ENCODE measurements at regions not wholly inside any gene's neighbourhood (a gene's known extent, or its start where the extent isn't known, plus 50 kb on each side); places are given as distances from the start of the nearest gene placed in this dataset.

- H3K79me2 ChIP-seq (ENCODE audit: low read length), result no peaks in the 10 kb centered on the region
- H4K20me1 ChIP-seq (ENCODE audit: insufficient read depth, low read length), result no peaks in the 10 kb centered on the region
- H3K27me3 ChIP-seq (ENCODE audit: low read depth, low read length), result no peaks in the 10 kb centered on the region
- no peak overlapping the region for H2AFZ ChIP-seq (ENCODE audit: low read depth, low read length)
- no peak overlapping the region for H3K27ac ChIP-seq (ENCODE audit: low read length)
- no peak overlapping the region for H3K9ac ChIP-seq (ENCODE audit: low read length)
- H3K4me1 ChIP-seq (ENCODE audit: low read length), result no peaks in the 10 kb centered on the region
- no peaks in the 10 kb centered on the region for H3K36me3 ChIP-seq (replicated peaks; ENCODE audit: low read depth, low read length)
- H3K9me3 ChIP-seq (ENCODE audit: insufficient read depth, low read length), result no peaks in the 10 kb centered on the region
- no peak overlapping the region for H3K4me3 ChIP-seq (ENCODE audit: low read length)
- no peak overlapping the region for H3K4me2 ChIP-seq (ENCODE audit: low read length)
- TF ChIP-seq, protein P1, sequence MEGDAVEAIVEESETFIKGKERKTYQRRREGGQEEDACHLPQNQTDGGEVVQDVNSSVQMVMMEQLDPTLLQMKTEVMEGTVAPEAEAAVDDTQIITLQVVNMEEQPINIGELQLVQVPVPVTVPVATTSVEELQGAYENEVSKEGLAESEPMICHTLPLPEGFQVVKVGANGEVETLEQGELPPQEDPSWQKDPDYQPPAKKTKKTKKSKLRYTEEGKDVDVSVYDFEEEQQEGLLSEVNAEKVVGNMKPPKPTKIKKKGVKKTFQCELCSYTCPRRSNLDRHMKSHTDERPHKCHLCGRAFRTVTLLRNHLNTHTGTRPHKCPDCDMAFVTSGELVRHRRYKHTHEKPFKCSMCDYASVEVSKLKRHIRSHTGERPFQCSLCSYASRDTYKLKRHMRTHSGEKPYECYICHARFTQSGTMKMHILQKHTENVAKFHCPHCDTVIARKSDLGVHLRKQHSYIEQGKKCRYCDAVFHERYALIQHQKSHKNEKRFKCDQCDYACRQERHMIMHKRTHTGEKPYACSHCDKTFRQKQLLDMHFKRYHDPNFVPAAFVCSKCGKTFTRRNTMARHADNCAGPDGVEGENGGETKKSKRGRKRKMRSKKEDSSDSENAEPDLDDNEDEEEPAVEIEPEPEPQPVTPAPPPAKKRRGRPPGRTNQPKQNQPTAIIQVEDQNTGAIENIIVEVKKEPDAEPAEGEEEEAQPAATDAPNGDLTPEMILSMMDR (IDR thresholded peaks at IDR 0.05; ENCODE audit: low read depth, low read length), result no peak
- no peak for TF ChIP-seq EZH2phosphoT487 (IDR thresholded peaks at IDR 0.05; ENCODE audit: low read depth)
Measured at GRCh38 chr13:105997581-105998550, 537.6 kb downstream of the EFNB2 start.

- Histone ChIP-seq H3K4me2 (ENCODE audit: low read length) (no peak overlapping the region), H3K27ac (ENCODE audit: low read length) (no peak overlapping the region)
- TF ChIP-seq EZH2phosphoT487 (IDR thresholded peaks at IDR 0.05; ENCODE audit: low read depth), result no peak
- TF ChIP-seq, protein P1 (IDR thresholded peaks at IDR 0.05; ENCODE audit: low read depth, low read length), result no peak
Measured at GRCh38 chr13:105996391-105997025, 539.0 kb downstream of the EFNB2 start.

DNA sequence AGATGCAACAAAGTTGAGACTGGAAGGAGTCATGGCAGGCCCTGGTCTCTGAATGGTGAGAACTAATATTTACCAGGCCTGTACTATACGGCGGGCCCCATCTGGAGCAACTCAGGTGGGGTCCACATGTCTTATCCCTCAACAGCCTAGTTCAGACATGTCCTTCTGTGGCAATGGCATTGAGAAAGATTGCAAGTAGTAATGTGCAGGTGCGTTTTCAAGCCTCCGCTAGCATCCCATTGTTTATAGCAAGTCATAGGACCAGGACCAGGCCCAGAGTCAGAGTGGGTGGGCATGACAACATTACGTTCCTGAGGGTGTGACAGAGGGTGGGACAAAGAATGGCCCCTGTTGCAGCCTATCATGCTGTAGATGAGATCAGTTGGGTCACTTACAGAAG lies 541.1 kb downstream of the EFNB2 start:
- no peaks in the 10 kb centered on the region for H3K36me3 ChIP-seq (replicated peaks; ENCODE audit: low read depth, low read length)
- H3K4me3 ChIP-seq (ENCODE audit: low read length), result no peak overlapping the region
- no peak overlapping the region for H3K9ac ChIP-seq (ENCODE audit: low read length)
- H3K4me2 ChIP-seq (ENCODE audit: low read length), result no peak overlapping the region
- H3K9me3 ChIP-seq (ENCODE audit: insufficient read depth, low read length), result no peaks in the 10 kb centered on the region
- H3K27me3 ChIP-seq (ENCODE audit: low read depth, low read length), result no peaks in the 10 kb centered on the region
- no peak overlapping the region for H2AFZ ChIP-seq (ENCODE audit: low read depth, low read length)
- TF ChIP-seq EZH2phosphoT487 (IDR thresholded peaks at IDR 0.05; ENCODE audit: low read depth), result no peak
- TF ChIP-seq, protein P1 (IDR thresholded peaks at IDR 0.05; ENCODE audit: low read depth, low read length), result no peak
- no peaks in the 10 kb centered on the region for H3K79me2 ChIP-seq (ENCODE audit: low read length)
- H3K4me1 ChIP-seq (ENCODE audit: low read length), result no peaks in the 10 kb centered on the region
- no peak overlapping the region for H3K27ac ChIP-seq (ENCODE audit: low read length)
- H4K20me1 ChIP-seq (ENCODE audit: insufficient read depth, low read length), result no peaks in the 10 kb centered on the region

More at GRCh38 chr13:105996391-105997025, 539.0 kb downstream of the EFNB2 start:
- H3K4me3 ChIP-seq (ENCODE audit: low read length), result no peak overlapping the region
- no peaks in the 10 kb centered on the region for H3K4me1 ChIP-seq (ENCODE audit: low read length)
- H2AFZ ChIP-seq (ENCODE audit: low read depth, low read length), result no peak overlapping the region
- no peaks in the 10 kb centered on the region for H3K27me3 ChIP-seq (ENCODE audit: low read depth, low read length)
- H3K36me3 ChIP-seq (replicated peaks; ENCODE audit: low read depth, low read length), result no peaks in the 10 kb centered on the region
- H3K9ac ChIP-seq (ENCODE audit: low read length), result no peak overlapping the region
- no peaks in the 10 kb centered on the region for H3K79me2 ChIP-seq (ENCODE audit: low read length)
- H4K20me1 ChIP-seq (ENCODE audit: insufficient read depth, low read length), result no peaks in the 10 kb centered on the region
- no peaks in the 10 kb centered on the region for H3K9me3 ChIP-seq (ENCODE audit: insufficient read depth, low read length)

GRCh38 chr13:105991622-105992277 lies 543.7 kb downstream of the EFNB2 start:
- Histone ChIP-seq H3K4me3 (ENCODE audit: low read length) (no peak overlapping the region), H3K27me3 (ENCODE audit: low read depth, low read length) (no peaks in the 10 kb centered on the region), H3K9me3 (ENCODE audit: insufficient read depth, low read length) (no peaks in the 10 kb centered on the region), H3K9ac (ENCODE audit: low read length) (no peak overlapping the region), H2AFZ (ENCODE audit: low read depth, low read length) (no peak overlapping the region), H3K4me2 (ENCODE audit: low read length) (no peak overlapping the region), H4K20me1 (ENCODE audit: insufficient read depth, low read length) (no peaks in the 10 kb centered on the region), H3K36me3 (replicated peaks; ENCODE audit: low read depth, low read length) (no peaks in the 10 kb centered on the region), H3K4me1 (ENCODE audit: low read length) (no peaks in the 10 kb centered on the region), H3K79me2 (ENCODE audit: low read length) (no peaks in the 10 kb centered on the region), H3K27ac (ENCODE audit: low read length) (no peak overlapping the region)
- TF ChIP-seq, protein P1 (IDR thresholded peaks at IDR 0.05; ENCODE audit: low read depth, low read length), result no peak
- TF ChIP-seq EZH2phosphoT487 (IDR thresholded peaks at IDR 0.05; ENCODE audit: low read depth), result no peak

All from OCI-LY3 (cell line).